Left cardiac atrium (tissue), 4 donors: ENCODE measurements at regions not wholly inside any gene's neighbourhood (a gene's known extent, or its start where the extent isn't known, plus 50 kb on each side); places are given as distances from the start of the nearest gene placed in this dataset.

ENCODE experiments used
- ATAC-seq, 2 donors: fragments of 200-7000 bp; cut with Tn5 transposase; one replicate each; pipeline ENCODE4 v1.9.1; 2020; ENCODE audit warnings: mild to moderate bottlenecking in 2 of 2, moderate library complexity in 2 of 2
- DNase-seq: peaks from one replicate; pipeline ENCODE4 v3.0.0-alpha.2; 2020
- intact Hi-C, 2 donors: fragments of 100-400 bp; cut with DNase I; formaldehyde crosslinking; loops; one replicate each; pipeline versions ENCODE4 v1.14.1 to v1.15.1; 2022 to 2023
- donor health status: DM: no; HTN: yes; CAD: no.
- donor health status: DM: no; HTN: yes; CAD: no; lungs with severe emphysema.
- donor health status: DM: yes; HTN: yes; CAD: no.
- donor health status: Dilated cardiomyopathy.

DNA sequence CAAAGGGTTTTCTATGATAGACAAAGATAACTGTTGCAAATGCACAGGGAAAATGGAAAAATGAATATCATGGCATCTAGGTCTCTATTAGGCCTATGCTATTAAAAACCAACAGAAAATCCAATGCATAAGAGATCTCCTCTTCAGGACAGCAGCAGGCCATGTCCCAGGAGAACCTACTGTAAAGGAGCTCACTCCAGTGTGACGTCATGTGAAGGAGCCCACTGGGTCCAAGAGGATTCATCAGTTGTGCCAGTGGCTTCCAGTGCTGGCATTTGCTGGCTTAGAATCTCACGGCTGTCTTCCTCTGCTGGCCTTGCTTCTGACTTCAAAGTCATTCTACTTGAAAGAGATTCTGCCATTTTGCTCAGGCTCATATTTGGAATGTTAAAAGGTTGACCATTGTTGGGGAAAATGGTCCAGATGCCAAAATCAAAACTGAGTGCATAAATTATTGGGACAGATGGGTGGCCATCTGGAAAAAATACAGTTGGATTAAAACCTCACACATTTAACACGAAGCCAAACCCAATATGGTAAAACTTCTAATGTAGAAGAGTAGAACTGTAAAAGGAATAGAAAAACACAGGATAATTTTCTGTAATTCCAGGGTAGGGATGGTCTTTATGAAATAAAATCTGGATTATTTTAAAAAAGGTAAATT is 75.4 kb upstream of the ARID2 start:
- DNase-seq, result no peak
- ATAC-seq, result no peak
- intact Hi-C loops, result no loop called here

DNA sequence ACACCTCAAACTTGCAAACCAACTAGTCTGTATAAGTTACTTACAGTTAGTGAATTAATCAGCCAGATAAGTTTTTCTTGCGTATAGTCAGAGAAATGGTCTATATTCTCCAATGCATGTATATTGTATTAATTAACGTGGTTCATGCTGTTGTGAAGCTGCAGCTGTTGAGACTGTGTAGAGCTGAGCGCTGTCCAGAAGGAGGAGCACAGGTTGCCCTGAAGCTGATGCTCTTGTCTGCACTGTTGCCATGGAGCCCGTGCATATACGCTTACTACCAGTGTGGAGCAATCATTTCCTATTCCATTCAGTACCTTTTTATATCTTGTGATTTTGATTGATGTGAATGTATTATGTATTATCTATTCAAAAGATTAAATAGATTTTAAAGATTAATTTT is 74.3 kb upstream of the ARID2 start:
- DNase-seq (no peak), ATAC-seq (peak; percentile 65 to 78)
- intact Hi-C loops, result no loop called here

DNA sequence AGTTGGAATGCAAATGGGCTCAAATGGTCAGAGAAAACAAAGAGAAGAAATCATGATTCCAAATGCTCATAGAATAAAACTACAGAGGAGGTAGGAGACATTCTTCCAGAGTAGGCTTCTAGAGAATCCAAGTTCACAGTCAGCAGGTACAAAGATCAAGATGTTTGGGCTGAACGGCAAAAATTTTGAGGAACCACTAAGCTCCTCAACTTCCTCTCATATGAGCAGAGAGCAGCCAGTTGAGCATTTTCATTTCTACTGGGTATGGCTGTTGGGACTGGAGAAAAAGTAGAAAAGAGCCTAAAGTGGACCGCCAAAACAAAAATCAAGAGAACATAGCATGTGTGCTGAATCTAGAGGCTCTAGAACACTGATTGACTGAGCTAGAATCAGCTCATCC is 73.8 kb upstream of the ARID2 start:
- ATAC-seq (no peak), DNase-seq (no peak)
- intact Hi-C loops, result no loop called here

DNA sequence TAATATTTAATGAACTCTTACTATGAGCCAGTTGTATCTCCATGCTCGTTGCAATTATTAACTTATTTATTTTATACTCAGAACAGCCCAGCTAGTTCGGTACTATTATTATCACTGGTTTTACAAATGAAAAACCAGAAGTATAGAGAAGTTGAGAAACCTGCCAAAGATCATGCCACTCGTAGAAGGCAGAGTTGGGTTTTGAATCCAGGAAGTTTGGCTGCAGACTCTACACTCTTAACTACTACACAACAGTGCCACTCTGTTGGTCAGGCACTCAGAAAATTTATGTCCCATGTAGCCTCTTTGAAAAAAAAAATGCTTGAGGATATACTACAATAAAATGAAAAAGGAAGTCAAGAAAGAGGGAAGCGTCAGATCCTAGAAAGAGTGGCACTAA is 71.5 kb upstream of the ARID2 start:
- DNase-seq (no peak), ATAC-seq (no peak)
- intact Hi-C loops, result no loop called here

- ATAC-seq (peak in 1 of 2 donors; percentile 94), DNase-seq (no peak)
- intact Hi-C loops, result no loop called here
These were observed 69.2 kb upstream of the ARID2 start for GRCh38 chr12:45660330-45660729.

DNA sequence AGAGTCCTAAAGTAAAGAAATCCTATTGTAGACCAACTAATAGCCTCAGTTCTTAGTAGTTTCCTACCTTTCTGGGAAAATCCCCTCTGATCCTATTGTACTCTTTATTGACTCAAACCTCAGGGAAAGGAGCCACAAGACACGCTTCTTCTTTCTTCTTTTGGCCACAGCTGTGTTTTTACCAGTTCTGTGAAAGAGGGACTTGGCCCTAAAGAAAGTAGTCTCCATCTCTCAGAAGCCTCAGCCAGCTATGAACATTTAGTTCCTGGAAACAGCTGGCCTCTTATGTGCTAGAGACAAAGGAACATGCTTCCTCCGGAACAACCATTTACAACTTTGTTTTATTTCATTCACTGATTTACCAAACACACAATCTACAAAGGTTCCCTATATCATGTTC is 66.1 kb upstream of the ARID2 start:
- ATAC-seq, result no peak
- intact Hi-C loops, result no loop called here
- no peak for DNase-seq

GRCh38 chr12:45665941-45666340 is 63.6 kb upstream of the ARID2 start:
- DNase-seq (no peak), ATAC-seq (no peak)
- intact Hi-C loops, result no loop called here

GRCh38 chr12:45666396-45666795 is 63.1 kb upstream of the ARID2 start:
- no peak for DNase-seq
- intact Hi-C loops, result no loop called here
- peak in 1 of 2 donors; percentile 47 for ATAC-seq

GRCh38 chr12:45666816-45667215 is 62.7 kb upstream of the ARID2 start:
- intact Hi-C loops, result no loop called here
- no peak for DNase-seq
- ATAC-seq, result peak in 1 of 2 donors; percentile 75

DNA sequence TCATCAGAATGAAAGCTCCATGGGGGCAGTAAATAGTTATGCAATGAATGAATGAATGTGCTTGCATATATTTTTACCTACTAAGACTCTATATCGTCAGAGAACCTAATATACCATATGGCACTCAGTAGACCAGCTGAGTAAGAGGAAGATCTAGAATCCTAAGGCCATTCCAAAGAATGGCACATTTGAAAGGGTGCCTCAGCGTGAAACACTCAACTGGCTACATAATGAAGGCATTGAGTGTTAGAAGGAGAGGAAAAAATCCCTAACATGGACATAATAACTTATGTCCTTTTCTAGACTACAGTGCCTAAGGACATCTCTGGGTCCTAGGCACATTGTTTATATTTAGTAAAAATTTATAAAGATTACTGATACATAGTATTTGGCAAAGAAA is 61.7 kb upstream of the ARID2 start:
- intact Hi-C loops, result no loop called here
- no peak for ATAC-seq
- no peak for DNase-seq

GRCh38 chr12:45668641-45669040 is 60.9 kb upstream of the ARID2 start:
- no peak for DNase-seq
- no peak for ATAC-seq
- intact Hi-C loops, result no loop called here

GRCh38 chr12:45669093-45669492 is 60.4 kb upstream of the ARID2 start:
- intact Hi-C loops, result no loop called here
- DNase-seq, result no peak
- ATAC-seq, result no peak

DNA sequence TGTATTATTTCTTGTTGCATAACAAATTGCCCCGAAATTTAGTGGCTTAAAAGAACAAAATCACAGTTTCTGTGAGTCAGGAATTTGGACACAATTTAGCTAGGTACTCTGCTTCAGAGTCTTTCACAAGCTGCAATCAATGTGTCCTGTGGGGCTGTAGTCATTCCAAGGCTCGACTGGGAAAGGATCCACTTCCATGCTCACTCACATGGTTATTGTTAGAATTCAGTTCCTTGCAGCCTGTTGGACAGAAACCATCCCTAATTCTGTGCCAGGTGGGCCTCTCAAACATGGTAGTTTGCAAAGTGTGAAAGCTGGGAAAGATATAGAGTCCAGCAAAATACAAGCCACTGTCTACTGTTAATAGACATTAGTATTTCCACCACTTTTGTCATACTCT is 59.7 kb upstream of the ARID2 start:
- ATAC-seq (no peak), DNase-seq (no peak)
- intact Hi-C loops, result no loop called here

DNA sequence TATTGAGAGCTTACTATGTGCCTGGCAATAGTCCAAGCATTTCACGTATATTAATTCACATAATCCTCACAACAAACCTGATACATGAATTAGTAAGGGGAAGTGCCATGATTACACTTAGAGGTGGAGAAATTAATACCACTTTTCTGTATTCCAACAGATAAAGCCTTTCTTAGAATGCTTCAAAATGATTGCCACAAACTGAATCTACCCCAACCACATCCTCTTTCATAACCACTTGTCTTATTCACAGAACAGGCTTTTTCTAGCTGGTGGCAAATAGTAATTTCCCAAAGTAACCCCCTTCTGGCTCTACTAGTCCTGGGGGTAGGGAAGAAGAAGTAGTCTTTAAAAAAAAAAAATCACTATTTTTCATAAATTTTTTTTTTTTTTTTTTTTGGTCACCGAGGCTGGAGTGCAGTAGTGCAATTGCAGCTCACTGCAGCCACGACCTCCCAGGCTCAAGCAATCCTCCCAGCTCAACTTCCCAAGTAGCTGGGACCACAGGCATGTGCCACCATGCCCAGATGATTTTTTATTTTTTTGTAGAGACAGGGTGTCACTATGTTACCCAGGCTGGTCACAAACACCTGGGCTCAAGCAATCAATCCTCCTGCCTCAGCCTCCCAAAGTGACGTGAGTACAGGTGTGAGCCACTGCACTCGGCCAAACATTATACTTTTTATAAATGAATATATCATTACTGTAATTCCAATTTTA is 59.0 kb upstream of the ARID2 start:
- ATAC-seq (no peak), DNase-seq (no peak)
- intact Hi-C loops, result no loop called here

GRCh38 chr12:45671254-45671653 is 58.3 kb upstream of the ARID2 start:
- no peak for DNase-seq
- intact Hi-C loops, result no loop called here

GRCh38 chr12:45674181-45674977 is 55.1 kb upstream of the ARID2 start:
- peak in 1 of 2 donors; percentile 58 for ATAC-seq
- intact Hi-C loops, result no loop called here
- peak; percentile 58 for DNase-seq

More at GRCh38 chr12:45671254-45671653, 58.3 kb upstream of the ARID2 start:
- peak; percentile 76 to 79 for ATAC-seq

GRCh38 chr12:45675534-45675933 is 54.0 kb upstream of the ARID2 start:
- DNase-seq (no peak), ATAC-seq (no peak)
- intact Hi-C loops, result no loop called here
